ENCODE measurements at regions not wholly inside any gene's neighbourhood (a gene's known extent, or its start where the extent isn't known, plus 50 kb on each side); places are given as distances from the start of the nearest gene placed in this dataset.
A peak's percentile ranks its signal among the peaks of the same experiment; 100 is the strongest.

GRCh38 chr17:53719229-53719628 is 103.5 kb upstream of the KIF2B start:
- Histone ChIP-seq H3K9me3 (ENCODE audit: control insufficient read depth, insufficient read depth, low read length) (peaks cover 13% of the 10 kb centered on the region; the same call in 1 of the 2 replicates), H3K27ac (ENCODE audit: low read depth, low read length) (no peak overlapping the region), H3K36me3 (ENCODE audit: control insufficient read depth, low read length) (peaks cover 15% of the 10 kb centered on the region), H3K4me1 (ENCODE audit: control insufficient read depth, low read length) (peaks cover 45% of the 10 kb centered on the region), H3F3A (ENCODE audit: control insufficient read depth, insufficient read depth) (no peaks in the 10 kb centered on the region), H3K79me2 (ENCODE audit: control insufficient read depth, low read length) (no peaks in the 10 kb centered on the region), H3K27me3 (ENCODE audit: control insufficient read depth, low read length) (no peaks in the 10 kb centered on the region), H4K20me1 (ENCODE audit: control insufficient read depth, insufficient read depth, low read depth, low read length) (no peaks in the 10 kb centered on the region), H3K9me2 (replicated peaks; ENCODE audit: control insufficient read depth, low read length) (no peaks in the 10 kb centered on the region), H3K4me2 (ENCODE audit: low read length) (0 out of 2 replicates have a peak overlapping the region, but pooled peaks have one; percentile 12), H3K4me3 (ENCODE audit: low read length) (0 out of 2 replicates have a peak overlapping the region, but pooled peaks have one; percentile 7)
- TF ChIP-seq EZH2phosphoT487 (IDR thresholded peaks at IDR 0.05; ENCODE audit: borderline replicate concordance, low read length), result no peak
- TF ChIP-seq CTCF (IDR thresholded peaks at IDR 0.05; ENCODE audit: low read depth, low read length, poor library complexity, severe bottlenecking), result no peak

- H3K27me3 ChIP-seq (ENCODE audit: control insufficient read depth, low read length), result no peaks in the 10 kb centered on the region
- no peaks in the 10 kb centered on the region for H3K79me2 ChIP-seq (ENCODE audit: control insufficient read depth, low read length)
- no peaks in the 10 kb centered on the region for H3K9me2 ChIP-seq (replicated peaks; ENCODE audit: control insufficient read depth, low read length)
- no peak overlapping the region for H3K4me3 ChIP-seq (ENCODE audit: low read length)
- no peak for TF ChIP-seq EZH2phosphoT487 (IDR thresholded peaks at IDR 0.05; ENCODE audit: borderline replicate concordance, low read length)
- TF ChIP-seq CTCF (IDR thresholded peaks at IDR 0.05; ENCODE audit: low read depth, low read length, poor library complexity, severe bottlenecking), result no peak
- H4K20me1 ChIP-seq (ENCODE audit: control insufficient read depth, insufficient read depth, low read depth, low read length), result no peaks in the 10 kb centered on the region
- no peaks in the 10 kb centered on the region for H3K9me3 ChIP-seq (ENCODE audit: control insufficient read depth, insufficient read depth, low read length)
- H3F3A ChIP-seq (ENCODE audit: control insufficient read depth, insufficient read depth), result no peaks in the 10 kb centered on the region
- no peaks in the 10 kb centered on the region for H3K36me3 ChIP-seq (ENCODE audit: control insufficient read depth, low read length)
- no peaks in the 10 kb centered on the region for H3K4me1 ChIP-seq (ENCODE audit: control insufficient read depth, low read length)
- no peak overlapping the region for H3K4me2 ChIP-seq (ENCODE audit: low read length)
- no peak overlapping the region for H3K27ac ChIP-seq (ENCODE audit: low read depth, low read length)
These were observed 115.2 kb upstream of the KIF2B start for GRCh38 chr17:53707566-53707965.

- no peaks in the 10 kb centered on the region for H3K36me3 ChIP-seq (ENCODE audit: control insufficient read depth, low read length)
- no peaks in the 10 kb centered on the region for H3K4me1 ChIP-seq (ENCODE audit: control insufficient read depth, low read length)
- H4K20me1 ChIP-seq (ENCODE audit: control insufficient read depth, insufficient read depth, low read depth, low read length), result no peaks in the 10 kb centered on the region
- no peaks in the 10 kb centered on the region for H3K9me3 ChIP-seq (ENCODE audit: control insufficient read depth, insufficient read depth, low read length)
- no peak for TF ChIP-seq CTCF (IDR thresholded peaks at IDR 0.05; ENCODE audit: low read depth, low read length, poor library complexity, severe bottlenecking)
- TF ChIP-seq EZH2phosphoT487 (IDR thresholded peaks at IDR 0.05; ENCODE audit: borderline replicate concordance, low read length), result no peak
- H3K4me3 ChIP-seq (ENCODE audit: low read length), result no peak overlapping the region
- no peaks in the 10 kb centered on the region for H3K27me3 ChIP-seq (ENCODE audit: control insufficient read depth, low read length)
- no peaks in the 10 kb centered on the region for H3K79me2 ChIP-seq (ENCODE audit: control insufficient read depth, low read length)
- H3K27ac ChIP-seq (ENCODE audit: low read depth, low read length), result no peak overlapping the region
- no peaks in the 10 kb centered on the region for H3K9me2 ChIP-seq (replicated peaks; ENCODE audit: control insufficient read depth, low read length)
- H3K4me2 ChIP-seq (ENCODE audit: low read length), result no peak overlapping the region
- no peaks in the 10 kb centered on the region for H3F3A ChIP-seq (ENCODE audit: control insufficient read depth, insufficient read depth)
These were observed 126.4 kb upstream of the KIF2B start for GRCh38 chr17:53696286-53696685.
